Tibial nerve (tissue), 4 donors: ENCODE measurements at regions not wholly inside any gene's neighbourhood (a gene's known extent, or its start where the extent isn't known, plus 50 kb on each side); places are given as distances from the start of the nearest gene placed in this dataset.
"Not testable (repeated sequence)": the region's sequence is repeated elsewhere in the genome, so short reads cannot be mapped to it uniquely, and the experiment has no call there.

ENCODE experiments used
- EP300 ChIP-seq, 2 donors: sonication (generic); formaldehyde crosslinking; IDR thresholded peaks; one replicate each; pipeline ENCODE4 v1.6.1; 2017; ENCODE audit warnings: antibody characterized with exemption in 2 of 2, mild to moderate bottlenecking in 1 of 2
- POLR2A ChIP-seq, 2 donors: fragments of 450-650 bp; IDR thresholded peaks; one replicate each; pipeline ENCODE4 v1.6.1; 2017; ENCODE audit warnings: antibody characterized with exemption in 2 of 2, mild to moderate bottlenecking in 2 of 2, moderate library complexity in 2 of 2
- TF ChIP-seq, protein P1 (sequence below), 5 experiments: fragments of 200-600 bp in 3 of 5; fragments of 450-650 bp in 2 of 5; sonication (generic) in 3 of 5; IDR thresholded peaks; one replicate each; pipeline ENCODE4 v1.5.1; 2016 to 2019; ENCODE audit warnings: antibody characterized with exemption in 5 of 5, mild to moderate bottlenecking in 3 of 5, moderate library complexity in 2 of 5

DNA sequence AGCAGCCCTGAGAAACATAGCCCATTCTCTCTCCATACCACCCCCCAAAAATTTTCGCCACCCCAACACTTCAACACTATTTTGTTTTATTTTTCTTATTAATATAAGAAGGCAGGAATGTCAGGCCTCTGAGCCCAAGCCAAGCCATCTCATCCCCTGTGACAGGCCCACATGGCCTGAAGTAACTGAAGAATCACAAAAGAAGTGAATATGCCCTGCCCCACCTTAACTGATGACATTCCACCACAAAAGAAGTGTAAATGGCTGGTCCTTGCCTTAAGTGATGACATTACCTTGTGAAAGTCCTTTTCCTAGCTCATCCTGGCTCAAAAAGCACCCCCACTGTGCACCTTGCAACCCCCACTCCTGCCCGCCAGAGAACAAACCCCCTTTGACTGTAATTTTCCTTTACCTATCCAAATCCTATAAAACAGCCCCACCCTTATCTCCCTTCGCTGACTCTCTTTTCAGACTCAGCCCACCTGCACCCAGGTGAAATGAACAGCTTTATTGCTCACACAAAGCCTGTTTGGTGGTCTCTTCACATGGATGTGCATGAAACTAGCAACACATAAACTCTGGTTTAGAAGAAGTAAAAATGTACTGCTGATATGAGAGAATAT, 688.1 kb upstream of the MGAT4C start:
- TF ChIP-seq, protein P1, sequence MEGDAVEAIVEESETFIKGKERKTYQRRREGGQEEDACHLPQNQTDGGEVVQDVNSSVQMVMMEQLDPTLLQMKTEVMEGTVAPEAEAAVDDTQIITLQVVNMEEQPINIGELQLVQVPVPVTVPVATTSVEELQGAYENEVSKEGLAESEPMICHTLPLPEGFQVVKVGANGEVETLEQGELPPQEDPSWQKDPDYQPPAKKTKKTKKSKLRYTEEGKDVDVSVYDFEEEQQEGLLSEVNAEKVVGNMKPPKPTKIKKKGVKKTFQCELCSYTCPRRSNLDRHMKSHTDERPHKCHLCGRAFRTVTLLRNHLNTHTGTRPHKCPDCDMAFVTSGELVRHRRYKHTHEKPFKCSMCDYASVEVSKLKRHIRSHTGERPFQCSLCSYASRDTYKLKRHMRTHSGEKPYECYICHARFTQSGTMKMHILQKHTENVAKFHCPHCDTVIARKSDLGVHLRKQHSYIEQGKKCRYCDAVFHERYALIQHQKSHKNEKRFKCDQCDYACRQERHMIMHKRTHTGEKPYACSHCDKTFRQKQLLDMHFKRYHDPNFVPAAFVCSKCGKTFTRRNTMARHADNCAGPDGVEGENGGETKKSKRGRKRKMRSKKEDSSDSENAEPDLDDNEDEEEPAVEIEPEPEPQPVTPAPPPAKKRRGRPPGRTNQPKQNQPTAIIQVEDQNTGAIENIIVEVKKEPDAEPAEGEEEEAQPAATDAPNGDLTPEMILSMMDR (IDR thresholded peaks at IDR 0.05) = not testable (repeated sequence)
- not testable (repeated sequence) for TF ChIP-seq POLR2A, EP300 (IDR thresholded peaks at IDR 0.05)
